DLD1 (cell line): ENCODE measurements at regions not wholly inside any gene's neighbourhood (a gene's known extent, or its start where the extent isn't known, plus 50 kb on each side); places are given as distances from the start of the nearest gene placed in this dataset.
"Not testable (repeated sequence)": the region's sequence is repeated elsewhere in the genome, so short reads cannot be mapped to it uniquely, and the experiment has no call there.

Experiments used
- in situ Hi-C: cut with HindIII; loops from 2 replicates; pipeline ENCODE4 v1.10.0; 2017; ENCODE audit warnings: low sequenced_read_pairs

GRCh38 chr17:63019138-63019873 is 53.3 kb downstream of the TANC2 start:
- in situ Hi-C loops = no loop called here

GRCh38 chr17:63022567-63022966 is 56.5 kb downstream of the TANC2 start:
- in situ Hi-C loops = no loop called here

- in situ Hi-C loops = no loop called here
Observed at GRCh38 chr17:63023049-63023448, 57.0 kb downstream of the TANC2 start.

GRCh38 chr17:63024201-63024600 is 58.2 kb downstream of the TANC2 start:
- in situ Hi-C loops = no loop called here

- in situ Hi-C loops = no loop called here
Observed at GRCh38 chr17:63024716-63025115, 58.7 kb downstream of the TANC2 start.

- in situ Hi-C loops = not testable (repeated sequence)
Observed at GRCh38 chr17:63025637-63026036, 59.6 kb downstream of the TANC2 start.

- in situ Hi-C loops = no loop called here
Observed at GRCh38 chr17:63029541-63029940, 63.5 kb downstream of the TANC2 start.

- in situ Hi-C loops = no loop called here
Observed at GRCh38 chr17:63032142-63032541, 66.1 kb downstream of the TANC2 start.

- in situ Hi-C loops = no loop called here
Observed at GRCh38 chr17:63033142-63033541, 67.1 kb downstream of the TANC2 start.

GRCh38 chr17:63035271-63035670 is 69.2 kb downstream of the TANC2 start:
- in situ Hi-C loops = no loop called here

GRCh38 chr17:63035695-63036094 is 69.7 kb downstream of the TANC2 start:
- in situ Hi-C loops = no loop called here

- in situ Hi-C loops = no loop called here
Observed at GRCh38 chr17:63039342-63039741, 73.3 kb downstream of the TANC2 start.

GRCh38 chr17:63039899-63040602 is 74.0 kb downstream of the TANC2 start:
- in situ Hi-C loops = no loop called here

GRCh38 chr17:63040816-63041215 is 74.8 kb downstream of the TANC2 start:
- in situ Hi-C loops = no loop called here

- in situ Hi-C loops = no loop called here
Observed at GRCh38 chr17:63041251-63041650, 75.2 kb downstream of the TANC2 start.

- in situ Hi-C loops = no loop called here
Observed at GRCh38 chr17:63041722-63042121, 75.7 kb downstream of the TANC2 start.

GRCh38 chr17:63042256-63042812 is 76.3 kb downstream of the TANC2 start:
- in situ Hi-C loops = no loop called here

GRCh38 chr17:63057560-63057959 is 91.5 kb downstream of the TANC2 start:
- in situ Hi-C loops = not testable (repeated sequence)

- in situ Hi-C loops = no loop called here
Observed at GRCh38 chr17:63066158-63066813, 100.3 kb downstream of the TANC2 start.

- in situ Hi-C loops = no loop called here
Observed at GRCh38 chr17:63069245-63069644, 103.2 kb downstream of the TANC2 start.

- in situ Hi-C loops = no loop called here
Observed at GRCh38 chr17:63070031-63070430, 104.0 kb downstream of the TANC2 start.

- in situ Hi-C loops = no loop called here
Observed at GRCh38 chr17:63071797-63072196, 105.8 kb downstream of the TANC2 start.
